GM12878 (cell line): ENCODE measurements at regions not wholly inside any gene's neighbourhood (a gene's known extent, or its start where the extent isn't known, plus 50 kb on each side); places are given as distances from the start of the nearest gene placed in this dataset.

Experiments
- ATAC-seq: fragments of 200-7000 bp; cut with Tn5 transposase; 3 replicates; pipeline ENCODE4 v1.9.1; 2020; ENCODE audit warnings: mild to moderate bottlenecking, moderate library complexity
- BruUV-seq: library from RNA; stranded (reverse); fragments of 400-500 nt; replicated peaks from 2 replicates; lab custom pipeline; 2021; lab: Mats Ljungman, UMichigan
- CTCF ChIA-PET: fragments of 300-600 bp; sonication (Branson Sonifier 250); formaldehyde crosslinking; extraction: SDS; loops from one replicate; lab custom pipeline; 2021; ENCODE audit warnings: inconsistent platforms; lab: Yijun Ruan, JAX
- POLR2A ChIA-PET: fragments of 350-600 bp; formaldehyde crosslinking; extraction: SDS; loops from one replicate; lab custom pipeline; 2021; ENCODE audit warnings: inconsistent platforms; lab: Charles Lee
- RAD21 ChIA-PET: fragments of 300-600 bp; sonication (Branson Sonifier 250); formaldehyde crosslinking; loops from one replicate; lab custom pipeline; 2023; ENCODE audit warnings: antibody characterized with exemption; ENCODE audit not compliant: unreplicated experiment; lab: Charles Lee
- SMC1A ChIA-PET: fragments of 300-600 bp; sonication (Branson Sonifier 250); formaldehyde crosslinking; loops from one replicate; lab custom pipeline; 2023; ENCODE audit not compliant: unreplicated experiment, uncharacterized antibody; lab: Charles Lee
- DNase-seq: peaks from one replicate; pipeline ENCODE4 v3.0.0-alpha.2; 2011; ENCODE audit warnings: low read depth, low spot score
- FAIRE-seq: peaks from 3 replicates; lab custom pipeline; 2011; peaks lifted over from hg19 to GRCh38; lab: Jason Lieb, UNC
- H2AFZ ChIP-seq: 2 replicates; pipeline ENCODE4 v1.6.0; 2011; ENCODE audit warnings: low read depth, low read length, control low read depth; ENCODE audit not compliant: control insufficient read depth
- H3K27ac ChIP-seq: 2 replicates; pipeline ENCODE4 v1.5.1; 2011; ENCODE audit warnings: control low read depth; ENCODE audit not compliant: control insufficient read depth, insufficient read depth
- H3K27me3 ChIP-seq, 2 experiments: replicated peaks in 1 of 2; 2 replicates each; pipeline versions ENCODE4 v1.6.0 to v1.6.1; 2011; ENCODE audit warnings: low read length in 1 of 2; ENCODE audit not compliant: control insufficient read depth in 2 of 2, insufficient read depth in 2 of 2
- H3K36me3 ChIP-seq, 2 experiments: 2 replicates each; pipeline ENCODE4 v1.5.1; 2011; ENCODE audit warnings: low read length in 1 of 2; ENCODE audit not compliant: control insufficient read depth in 2 of 2, insufficient read depth in 2 of 2
- H3K4me1 ChIP-seq: 2 replicates; pipeline ENCODE4 v1.6.1; 2011; ENCODE audit warnings: mild to moderate bottlenecking, low read length, moderate library complexity, mixed read lengths; ENCODE audit not compliant: control insufficient read depth, insufficient read depth
- H3K4me2 ChIP-seq: 2 replicates; pipeline ENCODE4 v1.6.0; 2011; ENCODE audit warnings: control low read depth; ENCODE audit not compliant: control insufficient read depth, insufficient read depth
- H3K4me3 ChIP-seq: fragments of 200-600 bp; sonication (generic); 2 replicates; pipeline ENCODE4 v1.5.1; 2016
- H3K79me2 ChIP-seq: 2 replicates; pipeline ENCODE4 v1.6.0; 2011; ENCODE audit warnings: low read length; ENCODE audit not compliant: control insufficient read depth, insufficient read depth
- H3K9ac ChIP-seq: 2 replicates; pipeline ENCODE4 v1.8.0; 2011; ENCODE audit warnings: low read length, control low read depth, mixed read lengths; ENCODE audit not compliant: control insufficient read depth, insufficient read depth
- H3K9me3 ChIP-seq: replicated peaks from 3 replicates; pipeline ENCODE4 v1.5.1; 2011; ENCODE audit warnings: mild to moderate bottlenecking, low read length; ENCODE audit not compliant: control insufficient read depth, insufficient read depth
- H4K20me1 ChIP-seq: 2 replicates; pipeline ENCODE4 v1.6.0; 2011; ENCODE audit not compliant: control insufficient read depth, insufficient read depth
- EED ChIP-seq: sonication (generic); IDR thresholded peaks from 2 replicates; pipeline ENCODE4 v1.6.1; 2016; ENCODE audit warnings: antibody characterized with exemption, low read depth
- LARP7 ChIP-seq: fragments of 450-650 bp; IDR thresholded peaks from 2 replicates; pipeline ENCODE4 v1.6.1; 2017; ENCODE audit warnings: mild to moderate bottlenecking
- PRDM15 ChIP-seq: fragments of 450-650 bp; formaldehyde crosslinking; IDR thresholded peaks from 2 replicates; pipeline ENCODE4 v1.4.0; 2020; ENCODE audit warnings: mild to moderate bottlenecking, moderate library complexity
- WGBS: methylation state at CpG from one replicate; pipeline ENCODE4 v1.1.6; 2016; ENCODE audit warnings: low lambda C conversion rate; ENCODE audit not compliant: insufficient replicate concordance, insufficient coverage; ENCODE audit errors: missing lambda C conversion rate; 5-methylcytosine and 5-hydroxymethylcytosine counted together
- in situ Hi-C: fragments of 300-500 bp; cut with MboI; formaldehyde crosslinking; loops from 9 replicates; pipeline ENCODE4 v1.14.3; 2018; ENCODE audit warnings: mixed read lengths
- intact Hi-C: fragments of 100-400 bp; cut with micrococcal nuclease; formaldehyde crosslinking; loops from one replicate; pipeline ENCODE4 v1.14.2; 2022; ENCODE audit not compliant: unreplicated experiment
- TF ChIP-seq, protein P1 (sequence below): fragments of 450-650 bp; IDR thresholded peaks from 2 replicates; pipeline ENCODE4 v1.6.1; 2018; ENCODE audit warnings: mild to moderate bottlenecking, low read depth, moderate library complexity; ENCODE audit not compliant: partially characterized antibody

GRCh38 chr14:103225062-103225461, 101.8 kb downstream of the TNFAIP2 start:
- no peak for FAIRE-seq
- ATAC-seq = no peak
- H3K4me1 ChIP-seq = no peaks in the 10 kb centered on the region
- no peak for DNase-seq
- no peaks in the 10 kb centered on the region for H3K9me3 ChIP-seq
- no TSS peak for BruUV-seq
- no peaks in the 10 kb centered on the region for H3K36me3 ChIP-seq
- H3K27me3 ChIP-seq = peaks cover 0 to 1% of the 10 kb centered on the region in 2 experiments; a peak in 2 of 4 replicates
- no peak overlapping the region for H3K4me2 ChIP-seq
- ChIA-PET SMC1A (no interaction called here), POLR2A (no interaction called here), CTCF (no interaction called here), RAD21 (no interaction called here)
- H3K27ac ChIP-seq = no peak overlapping the region
- in situ Hi-C loops = no loop called here
- no peak overlapping the region for H2AFZ ChIP-seq
- no peaks in the 10 kb centered on the region for H4K20me1 ChIP-seq
- intact Hi-C loops = no loop called here
- TF ChIP-seq, protein P1, sequence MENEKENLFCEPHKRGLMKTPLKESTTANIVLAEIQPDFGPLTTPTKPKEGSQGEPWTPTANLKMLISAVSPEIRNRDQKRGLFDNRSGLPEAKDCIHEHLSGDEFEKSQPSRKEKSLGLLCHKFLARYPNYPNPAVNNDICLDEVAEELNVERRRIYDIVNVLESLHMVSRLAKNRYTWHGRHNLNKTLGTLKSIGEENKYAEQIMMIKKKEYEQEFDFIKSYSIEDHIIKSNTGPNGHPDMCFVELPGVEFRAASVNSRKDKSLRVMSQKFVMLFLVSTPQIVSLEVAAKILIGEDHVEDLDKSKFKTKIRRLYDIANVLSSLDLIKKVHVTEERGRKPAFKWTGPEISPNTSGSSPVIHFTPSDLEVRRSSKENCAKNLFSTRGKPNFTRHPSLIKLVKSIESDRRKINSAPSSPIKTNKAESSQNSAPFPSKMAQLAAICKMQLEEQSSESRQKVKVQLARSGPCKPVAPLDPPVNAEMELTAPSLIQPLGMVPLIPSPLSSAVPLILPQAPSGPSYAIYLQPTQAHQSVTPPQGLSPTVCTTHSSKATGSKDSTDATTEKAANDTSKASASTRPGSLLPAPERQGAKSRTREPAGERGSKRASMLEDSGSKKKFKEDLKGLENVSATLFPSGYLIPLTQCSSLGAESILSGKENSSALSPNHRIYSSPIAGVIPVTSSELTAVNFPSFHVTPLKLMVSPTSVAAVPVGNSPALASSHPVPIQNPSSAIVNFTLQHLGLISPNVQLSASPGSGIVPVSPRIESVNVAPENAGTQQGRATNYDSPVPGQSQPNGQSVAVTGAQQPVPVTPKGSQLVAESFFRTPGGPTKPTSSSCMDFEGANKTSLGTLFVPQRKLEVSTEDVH = no peak
- TF ChIP-seq EED = no peak
- TF ChIP-seq LARP7 = no peak
- no peak for TF ChIP-seq PRDM15 (CRISPR knock-in tag)
- H3K9ac ChIP-seq = no peak overlapping the region
- no peak overlapping the region for H3K4me3 ChIP-seq
- 28% methylated on average over 14 of the region's 14 CpGs for WGBS
- no peaks in the 10 kb centered on the region for H3K79me2 ChIP-seq
